ENCODE measurements at regions not wholly inside any gene's neighbourhood (a gene's known extent, or its start where the extent isn't known, plus 50 kb on each side); places are given as distances from the start of the nearest gene placed in this dataset.

DNA sequence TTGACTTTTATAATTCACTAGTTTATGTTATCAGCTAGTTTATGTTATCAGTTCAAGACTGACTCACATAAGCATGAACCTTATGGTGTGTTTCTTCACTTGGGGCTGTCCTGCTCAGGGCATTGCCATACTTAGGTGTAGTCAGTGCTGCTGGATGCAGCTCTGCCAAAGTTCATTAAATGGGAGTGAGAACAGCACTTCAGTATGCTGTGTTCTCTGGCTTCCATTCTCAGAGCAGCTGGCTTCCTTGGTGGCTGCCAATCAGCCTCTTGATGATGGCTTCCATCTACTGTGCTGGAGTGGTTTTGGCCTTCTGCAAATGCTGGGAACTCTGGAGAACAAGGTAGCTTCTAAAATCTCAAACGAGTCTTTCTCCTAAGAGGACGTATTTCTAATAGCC is 170.7 kb downstream of the TDRD15 start:
- Histone ChIP-seq H3K4me1 (ENCODE audit: control insufficient read depth, insufficient read depth, low read length) (no peaks in the 10 kb centered on the region), H3K36me3 (ENCODE audit: control insufficient read depth in 2 of 2, insufficient read depth in 1 of 2, low read length in 2 of 2) (no peaks in the 10 kb centered on the region), H3K4me3 (ENCODE audit: low read depth, low read length) (no peak overlapping the region), H3K9me3 (ENCODE audit: control insufficient read depth, insufficient read depth, low read depth, low read length) (no peaks in the 10 kb centered on the region), H3K27ac (ENCODE audit: extremely low read depth, low read depth, low read length) (no peak overlapping the region)
- CTCF ChIA-PET, result interaction anchor here (0.6 to 1.1 kb wide), 3 partner anchors 23 to 118 kb away, joined by 4 to 5 read pairs (median 5); no protein-coding TSS in a partner anchor
- POLR2A ChIA-PET, result no interaction called here
- no peak for TF ChIP-seq OSR2 (tag by site-specific recombination; IDR thresholded peaks at IDR 0.05)
- TF ChIP-seq ZNF837 (tag by site-specific recombination; IDR thresholded peaks at IDR 0.05), result no peak
- TF ChIP-seq, protein P1, sequence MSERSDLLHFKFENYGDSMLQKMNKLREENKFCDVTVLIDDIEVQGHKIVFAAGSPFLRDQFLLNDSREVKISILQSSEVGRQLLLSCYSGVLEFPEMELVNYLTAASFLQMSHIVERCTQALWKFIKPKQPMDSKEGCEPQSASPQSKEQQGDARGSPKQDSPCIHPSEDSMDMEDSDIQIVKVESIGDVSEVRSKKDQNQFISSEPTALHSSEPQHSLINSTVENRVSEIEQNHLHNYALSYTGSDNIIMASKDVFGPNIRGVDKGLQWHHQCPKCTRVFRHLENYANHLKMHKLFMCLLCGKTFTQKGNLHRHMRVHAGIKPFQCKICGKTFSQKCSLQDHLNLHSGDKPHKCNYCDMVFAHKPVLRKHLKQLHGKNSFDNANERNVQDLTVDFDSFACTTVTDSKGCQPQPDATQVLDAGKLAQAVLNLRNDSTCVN (tag by site-specific recombination; optimal IDR thresholded peaks at IDR 0.05), result no peak
- TF ChIP-seq ZNF138 (tag by site-specific recombination; IDR thresholded peaks at IDR 0.05; ENCODE audit: borderline replicate concordance), result no peak
- no peak for TF ChIP-seq ZNF223 (tag by site-specific recombination; IDR thresholded peaks at IDR 0.05)
- TF ChIP-seq ZFP69B (tag by site-specific recombination; IDR thresholded peaks at IDR 0.05), result no peak
- TF ChIP-seq, protein P2, sequence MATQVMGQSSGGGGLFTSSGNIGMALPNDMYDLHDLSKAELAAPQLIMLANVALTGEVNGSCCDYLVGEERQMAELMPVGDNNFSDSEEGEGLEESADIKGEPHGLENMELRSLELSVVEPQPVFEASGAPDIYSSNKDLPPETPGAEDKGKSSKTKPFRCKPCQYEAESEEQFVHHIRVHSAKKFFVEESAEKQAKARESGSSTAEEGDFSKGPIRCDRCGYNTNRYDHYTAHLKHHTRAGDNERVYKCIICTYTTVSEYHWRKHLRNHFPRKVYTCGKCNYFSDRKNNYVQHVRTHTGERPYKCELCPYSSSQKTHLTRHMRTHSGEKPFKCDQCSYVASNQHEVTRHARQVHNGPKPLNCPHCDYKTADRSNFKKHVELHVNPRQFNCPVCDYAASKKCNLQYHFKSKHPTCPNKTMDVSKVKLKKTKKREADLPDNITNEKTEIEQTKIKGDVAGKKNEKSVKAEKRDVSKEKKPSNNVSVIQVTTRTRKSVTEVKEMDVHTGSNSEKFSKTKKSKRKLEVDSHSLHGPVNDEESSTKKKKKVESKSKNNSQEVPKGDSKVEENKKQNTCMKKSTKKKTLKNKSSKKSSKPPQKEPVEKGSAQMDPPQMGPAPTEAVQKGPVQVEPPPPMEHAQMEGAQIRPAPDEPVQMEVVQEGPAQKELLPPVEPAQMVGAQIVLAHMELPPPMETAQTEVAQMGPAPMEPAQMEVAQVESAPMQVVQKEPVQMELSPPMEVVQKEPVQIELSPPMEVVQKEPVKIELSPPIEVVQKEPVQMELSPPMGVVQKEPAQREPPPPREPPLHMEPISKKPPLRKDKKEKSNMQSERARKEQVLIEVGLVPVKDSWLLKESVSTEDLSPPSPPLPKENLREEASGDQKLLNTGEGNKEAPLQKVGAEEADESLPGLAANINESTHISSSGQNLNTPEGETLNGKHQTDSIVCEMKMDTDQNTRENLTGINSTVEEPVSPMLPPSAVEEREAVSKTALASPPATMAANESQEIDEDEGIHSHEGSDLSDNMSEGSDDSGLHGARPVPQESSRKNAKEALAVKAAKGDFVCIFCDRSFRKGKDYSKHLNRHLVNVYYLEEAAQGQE (tag by site-specific recombination; IDR thresholded peaks at IDR 0.05), result no peak
- no peak for TF ChIP-seq GLIS1 (tag by site-specific recombination; IDR thresholded peaks at IDR 0.05)
- TF ChIP-seq ZNF549 (tag by site-specific recombination; IDR thresholded peaks at IDR 0.05), result no peak
- TF ChIP-seq, protein P3, sequence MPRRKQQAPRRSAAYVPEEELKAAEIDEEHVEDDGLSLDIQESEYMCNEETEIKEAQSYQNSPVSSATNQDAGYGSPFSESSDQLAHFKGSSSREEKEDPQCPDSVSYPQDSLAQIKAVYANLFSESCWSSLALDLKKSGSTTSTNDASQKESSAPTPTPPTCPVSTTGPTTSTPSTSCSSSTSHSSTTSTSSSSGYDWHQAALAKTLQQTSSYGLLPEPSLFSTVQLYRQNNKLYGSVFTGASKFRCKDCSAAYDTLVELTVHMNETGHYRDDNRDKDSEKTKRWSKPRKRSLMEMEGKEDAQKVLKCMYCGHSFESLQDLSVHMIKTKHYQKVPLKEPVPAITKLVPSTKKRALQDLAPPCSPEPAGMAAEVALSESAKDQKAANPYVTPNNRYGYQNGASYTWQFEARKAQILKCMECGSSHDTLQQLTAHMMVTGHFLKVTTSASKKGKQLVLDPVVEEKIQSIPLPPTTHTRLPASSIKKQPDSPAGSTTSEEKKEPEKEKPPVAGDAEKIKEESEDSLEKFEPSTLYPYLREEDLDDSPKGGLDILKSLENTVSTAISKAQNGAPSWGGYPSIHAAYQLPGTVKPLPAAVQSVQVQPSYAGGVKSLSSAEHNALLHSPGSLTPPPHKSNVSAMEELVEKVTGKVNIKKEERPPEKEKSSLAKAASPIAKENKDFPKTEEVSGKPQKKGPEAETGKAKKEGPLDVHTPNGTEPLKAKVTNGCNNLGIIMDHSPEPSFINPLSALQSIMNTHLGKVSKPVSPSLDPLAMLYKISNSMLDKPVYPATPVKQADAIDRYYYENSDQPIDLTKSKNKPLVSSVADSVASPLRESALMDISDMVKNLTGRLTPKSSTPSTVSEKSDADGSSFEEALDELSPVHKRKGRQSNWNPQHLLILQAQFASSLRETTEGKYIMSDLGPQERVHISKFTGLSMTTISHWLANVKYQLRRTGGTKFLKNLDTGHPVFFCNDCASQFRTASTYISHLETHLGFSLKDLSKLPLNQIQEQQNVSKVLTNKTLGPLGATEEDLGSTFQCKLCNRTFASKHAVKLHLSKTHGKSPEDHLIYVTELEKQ (tag by site-specific recombination; IDR thresholded peaks at IDR 0.05; ENCODE audit: borderline replicate concordance), result no peak
- TF ChIP-seq, protein P4, sequence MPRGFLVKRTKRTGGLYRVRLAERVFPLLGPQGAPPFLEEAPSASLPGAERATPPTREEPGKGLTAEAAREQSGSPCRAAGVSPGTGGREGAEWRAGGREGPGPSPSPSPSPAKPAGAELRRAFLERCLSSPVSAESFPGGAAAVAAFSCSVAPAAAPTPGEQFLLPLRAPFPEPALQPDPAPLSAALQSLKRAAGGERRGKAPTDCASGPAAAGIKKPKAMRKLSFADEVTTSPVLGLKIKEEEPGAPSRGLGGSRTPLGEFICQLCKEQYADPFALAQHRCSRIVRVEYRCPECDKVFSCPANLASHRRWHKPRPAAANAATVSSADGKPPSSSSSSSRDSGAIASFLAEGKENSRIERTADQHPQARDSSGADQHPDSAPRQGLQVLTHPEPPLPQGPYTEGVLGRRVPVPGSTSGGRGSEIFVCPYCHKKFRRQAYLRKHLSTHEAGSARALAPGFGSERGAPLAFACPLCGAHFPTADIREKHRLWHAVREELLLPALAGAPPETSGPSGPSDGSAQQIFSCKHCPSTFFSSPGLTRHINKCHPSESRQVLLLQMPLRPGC (tag by site-specific recombination; IDR thresholded peaks at IDR 0.05), result no peak
- no peak for TF ChIP-seq EGR2 (tag by site-specific recombination; IDR thresholded peaks at IDR 0.05; ENCODE audit: low read depth)
- TF ChIP-seq ZNF391 (tag by site-specific recombination; IDR thresholded peaks at IDR 0.05; ENCODE audit: borderline replicate concordance, low read depth), result no peak

DNA sequence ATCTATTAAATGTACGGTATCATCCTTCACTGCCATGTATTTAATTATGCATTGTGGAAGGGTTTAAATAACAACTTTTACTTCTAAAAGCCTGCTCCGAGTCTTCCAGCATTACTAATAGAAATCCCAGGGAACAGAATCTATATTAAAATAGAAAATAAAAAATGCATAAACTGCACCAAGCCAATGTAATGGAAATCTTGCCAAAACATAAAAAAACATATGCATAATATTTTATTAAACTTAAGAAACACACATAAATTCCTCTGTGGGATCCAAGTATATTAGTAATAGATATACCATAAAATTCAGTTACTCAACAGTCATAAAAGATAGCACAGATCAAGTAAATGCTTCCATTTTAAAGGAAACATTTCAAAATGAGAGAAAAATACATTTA is 175.6 kb downstream of the TDRD15 start:
- ChIA-PET POLR2A (no interaction called here), CTCF (no interaction called here)
- no peaks in the 10 kb centered on the region for H3K4me1 ChIP-seq (ENCODE audit: control insufficient read depth, insufficient read depth, low read length)
- no peaks in the 10 kb centered on the region for H3K9me3 ChIP-seq (ENCODE audit: control insufficient read depth, insufficient read depth, low read depth, low read length)
- H3K4me3 ChIP-seq (ENCODE audit: low read depth, low read length), result no peak overlapping the region
- no peak overlapping the region for H3K27ac ChIP-seq (ENCODE audit: extremely low read depth, low read depth, low read length)
- no peaks in the 10 kb centered on the region for H3K36me3 ChIP-seq (ENCODE audit: control insufficient read depth in 2 of 2, insufficient read depth in 1 of 2, low read length in 2 of 2)
- TF ChIP-seq ZBTB21 (tag by site-specific recombination; IDR thresholded peaks at IDR 0.05), result no peak
- TF ChIP-seq ZNF112 (tag by site-specific recombination; IDR thresholded peaks at IDR 0.05), result no peak
- TF ChIP-seq, protein P5, sequence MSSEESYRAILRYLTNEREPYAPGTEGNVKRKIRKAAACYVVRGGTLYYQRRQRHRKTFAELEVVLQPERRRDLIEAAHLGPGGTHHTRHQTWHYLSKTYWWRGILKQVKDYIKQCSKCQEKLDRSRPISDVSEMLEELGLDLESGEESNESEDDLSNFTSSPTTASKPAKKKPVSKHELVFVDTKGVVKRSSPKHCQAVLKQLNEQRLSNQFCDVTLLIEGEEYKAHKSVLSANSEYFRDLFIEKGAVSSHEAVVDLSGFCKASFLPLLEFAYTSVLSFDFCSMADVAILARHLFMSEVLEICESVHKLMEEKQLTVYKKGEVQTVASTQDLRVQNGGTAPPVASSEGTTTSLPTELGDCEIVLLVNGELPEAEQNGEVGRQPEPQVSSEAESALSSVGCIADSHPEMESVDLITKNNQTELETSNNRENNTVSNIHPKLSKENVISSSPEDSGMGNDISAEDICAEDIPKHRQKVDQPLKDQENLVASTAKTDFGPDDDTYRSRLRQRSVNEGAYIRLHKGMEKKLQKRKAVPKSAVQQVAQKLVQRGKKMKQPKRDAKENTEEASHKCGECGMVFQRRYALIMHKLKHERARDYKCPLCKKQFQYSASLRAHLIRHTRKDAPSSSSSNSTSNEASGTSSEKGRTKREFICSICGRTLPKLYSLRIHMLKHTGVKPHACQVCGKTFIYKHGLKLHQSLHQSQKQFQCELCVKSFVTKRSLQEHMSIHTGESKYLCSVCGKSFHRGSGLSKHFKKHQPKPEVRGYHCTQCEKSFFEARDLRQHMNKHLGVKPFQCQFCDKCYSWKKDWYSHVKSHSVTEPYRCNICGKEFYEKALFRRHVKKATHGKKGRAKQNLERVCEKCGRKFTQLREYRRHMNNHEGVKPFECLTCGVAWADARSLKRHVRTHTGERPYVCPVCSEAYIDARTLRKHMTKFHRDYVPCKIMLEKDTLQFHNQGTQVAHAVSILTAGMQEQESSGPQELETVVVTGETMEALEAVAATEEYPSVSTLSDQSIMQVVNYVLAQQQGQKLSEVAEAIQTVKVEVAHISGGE (tag by site-specific recombination; conservative IDR thresholded peaks at IDR 0.05; ENCODE audit: low read depth), result no peak
- TF ChIP-seq, protein P6, sequence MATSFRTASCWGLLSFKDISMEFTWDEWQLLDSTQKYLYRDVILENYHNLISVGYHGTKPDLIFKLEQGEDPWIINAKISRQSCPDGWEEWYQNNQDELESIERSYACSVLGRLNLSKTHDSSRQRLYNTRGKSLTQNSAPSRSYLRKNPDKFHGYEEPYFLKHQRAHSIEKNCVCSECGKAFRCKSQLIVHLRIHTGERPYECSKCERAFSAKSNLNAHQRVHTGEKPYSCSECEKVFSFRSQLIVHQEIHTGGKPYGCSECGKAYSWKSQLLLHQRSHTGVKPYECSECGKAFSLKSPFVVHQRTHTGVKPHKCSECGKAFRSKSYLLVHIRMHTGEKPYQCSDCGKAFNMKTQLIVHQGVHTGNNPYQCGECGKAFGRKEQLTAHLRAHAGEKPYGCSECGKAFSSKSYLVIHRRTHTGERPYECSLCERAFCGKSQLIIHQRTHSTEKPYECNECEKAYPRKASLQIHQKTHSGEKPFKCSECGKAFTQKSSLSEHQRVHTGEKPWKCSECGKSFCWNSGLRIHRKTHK (tag by site-specific recombination; IDR thresholded peaks at IDR 0.05), result no peak
- no peak for TF ChIP-seq ZNF530 (tag by site-specific recombination; IDR thresholded peaks at IDR 0.05; ENCODE audit: low read depth)
- TF ChIP-seq ZNF555 (tag by site-specific recombination; conservative IDR thresholded peaks at IDR 0.05), result no peak

Data from HEK293 (cell line).